Lower leg skin (tissue), 3 donors: ENCODE measurements at regions not wholly inside any gene's neighbourhood (a gene's known extent, or its start where the extent isn't known, plus 50 kb on each side); places are given as distances from the start of the nearest gene placed in this dataset.

Experiments used
- POLR2A ChIP-seq, 2 donors: fragments of 450-650 bp; IDR thresholded peaks; one replicate each; pipeline ENCODE4 v1.6.1; 2016 to 2017; ENCODE audit warnings: antibody characterized with exemption in 2 of 2, mild to moderate bottlenecking in 1 of 2, moderate library complexity in 1 of 2
- TF ChIP-seq, protein P1 (sequence below), 3 donors: fragments of 450-650 bp; IDR thresholded peaks; one replicate each; pipeline ENCODE4 v1.5.1; 2016; ENCODE audit warnings: antibody characterized with exemption in 3 of 3, mild to moderate bottlenecking in 3 of 3, moderate library complexity in 2 of 3

DNA sequence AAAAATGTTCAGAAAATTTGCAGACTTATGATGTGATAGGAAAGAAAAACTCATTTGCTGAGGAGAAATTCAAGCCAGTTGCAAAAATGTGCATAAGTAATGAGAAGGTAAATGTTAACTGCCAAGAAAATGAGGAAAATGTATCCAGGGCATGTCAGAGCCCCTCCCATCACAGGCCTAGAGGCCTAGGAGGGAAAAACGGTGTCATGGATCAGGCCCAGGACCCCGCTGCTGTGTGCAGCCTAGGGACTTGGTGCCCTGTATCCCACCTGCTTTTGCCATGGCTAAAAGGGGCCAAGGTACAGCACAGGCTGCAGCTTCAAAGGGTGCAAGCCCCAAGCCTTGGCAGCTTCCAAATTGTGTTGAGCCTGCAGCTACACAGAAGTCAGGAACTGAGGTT is 214.0 kb upstream of the ADGRL4 start:
- TF ChIP-seq, protein P1, sequence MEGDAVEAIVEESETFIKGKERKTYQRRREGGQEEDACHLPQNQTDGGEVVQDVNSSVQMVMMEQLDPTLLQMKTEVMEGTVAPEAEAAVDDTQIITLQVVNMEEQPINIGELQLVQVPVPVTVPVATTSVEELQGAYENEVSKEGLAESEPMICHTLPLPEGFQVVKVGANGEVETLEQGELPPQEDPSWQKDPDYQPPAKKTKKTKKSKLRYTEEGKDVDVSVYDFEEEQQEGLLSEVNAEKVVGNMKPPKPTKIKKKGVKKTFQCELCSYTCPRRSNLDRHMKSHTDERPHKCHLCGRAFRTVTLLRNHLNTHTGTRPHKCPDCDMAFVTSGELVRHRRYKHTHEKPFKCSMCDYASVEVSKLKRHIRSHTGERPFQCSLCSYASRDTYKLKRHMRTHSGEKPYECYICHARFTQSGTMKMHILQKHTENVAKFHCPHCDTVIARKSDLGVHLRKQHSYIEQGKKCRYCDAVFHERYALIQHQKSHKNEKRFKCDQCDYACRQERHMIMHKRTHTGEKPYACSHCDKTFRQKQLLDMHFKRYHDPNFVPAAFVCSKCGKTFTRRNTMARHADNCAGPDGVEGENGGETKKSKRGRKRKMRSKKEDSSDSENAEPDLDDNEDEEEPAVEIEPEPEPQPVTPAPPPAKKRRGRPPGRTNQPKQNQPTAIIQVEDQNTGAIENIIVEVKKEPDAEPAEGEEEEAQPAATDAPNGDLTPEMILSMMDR (IDR thresholded peaks at IDR 0.05), result no peak
- no peak for TF ChIP-seq POLR2A (IDR thresholded peaks at IDR 0.05)
